SH-SY5Y (cell line): ENCODE measurements at regions not wholly inside any gene's neighbourhood (a gene's known extent, or its start where the extent isn't known, plus 50 kb on each side); places are given as distances from the start of the nearest gene placed in this dataset.

Source experiments
- GATA2 ChIP-seq: IDR thresholded peaks from 2 replicates; pipeline ENCODE4 v1.6.1; 2011; ENCODE audit warnings: mild to moderate bottlenecking, low read depth, low read length
- GATA3 ChIP-seq: IDR thresholded peaks from 2 replicates; pipeline ENCODE4 v1.6.1; 2011; ENCODE audit warnings: low read depth, mild to moderate bottlenecking, low read length, moderate library complexity

- TF ChIP-seq GATA3 = no peak
- no peak for TF ChIP-seq GATA2
These were observed 457.2 kb upstream of the ADAMTS5 start for GRCh38 chr21:27423906-27424595.
